IMR-90 (cell line): ENCODE measurements at regions not wholly inside any gene's neighbourhood (a gene's known extent, or its start where the extent isn't known, plus 50 kb on each side); places are given as distances from the start of the nearest gene placed in this dataset.
A peak's percentile ranks its signal among the peaks of the same experiment; 100 is the strongest.

Source experiments
- ATAC-seq: fragments of 200-7000 bp; cut with Tn5 transposase; 2 replicates; pipeline ENCODE4 v1.9.1; 2020; ENCODE audit warnings: low read depth, mild to moderate bottlenecking, moderate library complexity
- BruUV-seq: library from RNA; stranded (reverse); fragments of 400-500 nt; replicated peaks from 2 replicates; lab custom pipeline; 2021; lab: Mats Ljungman, UMichigan
- CTCF ChIA-PET: fragments of 300-600 bp; formaldehyde crosslinking; extraction: SDS; loops from one replicate; lab custom pipeline; 2021; ENCODE audit warnings: antibody characterized with exemption; lab: Yijun Ruan, JAX
- POLR2A ChIA-PET: fragments of 300-600 bp; sonication (Branson Sonifier 250); formaldehyde crosslinking; loops from one replicate; lab custom pipeline; 2022; ENCODE audit warnings: antibody characterized with exemption; ENCODE audit not compliant: unreplicated experiment; lab: Charles Lee
- DNase-seq: peaks from one replicate; pipeline ENCODE4 v3.0.0; 2013
- H2AFZ ChIP-seq: replicated peaks from 2 replicates; pipeline ENCODE3; 2013; ENCODE audit warnings: low read length, mild to moderate bottlenecking; ENCODE audit not compliant: poor library complexity
- H2AK5ac ChIP-seq: 2 replicates; pipeline ENCODE4 v1.6.1; 2013; ENCODE audit warnings: low read depth, low read length, inconsistent platforms
- H2AK9ac ChIP-seq: replicated peaks from 2 replicates; pipeline ENCODE3; 2013; ENCODE audit warnings: mild to moderate bottlenecking, low read depth, low read length, moderate library complexity; ENCODE audit not compliant: poor library complexity
- H2BK120ac ChIP-seq: 2 replicates; pipeline ENCODE4 v1.6.1; 2013; ENCODE audit warnings: low read depth, low read length, inconsistent platforms
- H2BK15ac ChIP-seq: 3 replicates; pipeline ENCODE4 v1.6.1; 2013; ENCODE audit warnings: low read depth, low read length, inconsistent platforms
- H2BK20ac ChIP-seq: 2 replicates; pipeline ENCODE4 v1.6.1; 2013; ENCODE audit warnings: low read depth, mild to moderate bottlenecking, inconsistent platforms, low read length, moderate library complexity
- H2BK5ac ChIP-seq: 2 replicates; pipeline ENCODE4 v1.6.1; 2013; ENCODE audit warnings: mild to moderate bottlenecking, low read depth, low read length, inconsistent platforms; ENCODE audit not compliant: poor library complexity, severe bottlenecking
- H3K14ac ChIP-seq: replicated peaks from 2 replicates; pipeline ENCODE4 v1.6.1; 2013; ENCODE audit warnings: low read depth, low read length, inconsistent platforms
- H3K18ac ChIP-seq: 2 replicates; pipeline ENCODE4 v1.6.1; 2013; ENCODE audit warnings: low read depth, low read length, control low read depth
- H3K23ac ChIP-seq: 2 replicates; pipeline ENCODE4 v1.6.1; 2013; ENCODE audit warnings: low read depth, low read length, inconsistent platforms
- H3K27ac ChIP-seq: 2 replicates; pipeline ENCODE4 v1.5.1; 2013; ENCODE audit warnings: mild to moderate bottlenecking, control low read depth, low read length; ENCODE audit not compliant: insufficient read depth
- H3K27me3 ChIP-seq: 2 replicates; pipeline ENCODE4 v1.6.1; 2013; ENCODE audit warnings: low read length; ENCODE audit not compliant: control insufficient read depth, insufficient read depth
- H3K36me3 ChIP-seq: 2 replicates; pipeline ENCODE4 v1.6.1; 2013; ENCODE audit warnings: low read length, mixed read lengths; ENCODE audit not compliant: control insufficient read depth, insufficient read depth
- H3K4ac ChIP-seq: 2 replicates; pipeline ENCODE4 v1.6.1; 2013; ENCODE audit warnings: low read depth, low read length, inconsistent platforms
- H3K4me1 ChIP-seq: 2 replicates; pipeline ENCODE4 v1.6.1; 2013; ENCODE audit warnings: low read length, mixed read lengths; ENCODE audit not compliant: control insufficient read depth, insufficient read depth
- H3K4me2 ChIP-seq: 2 replicates; pipeline ENCODE4 v1.6.1; 2013; ENCODE audit warnings: low read depth, mild to moderate bottlenecking, control low read depth, low read length, moderate library complexity
- H3K4me3 ChIP-seq: 2 replicates; pipeline ENCODE4 v1.5.1; 2013; ENCODE audit warnings: low read depth, mild to moderate bottlenecking, control low read depth, low read length, moderate library complexity; ENCODE audit not compliant: insufficient read depth
- H3K56ac ChIP-seq: 2 replicates; pipeline ENCODE4 v1.6.1; 2013; ENCODE audit warnings: low read length, inconsistent platforms; ENCODE audit not compliant: insufficient read depth; ENCODE audit errors: extremely low read depth
- H3K79me1 ChIP-seq, 2 experiments: 2 replicates each; pipeline ENCODE4 v1.6.1; 2013; ENCODE audit warnings: low read length in 2 of 2, inconsistent platforms in 1 of 2, low read depth in 1 of 2
- H3K9ac ChIP-seq: 2 replicates; pipeline ENCODE4 v1.6.1; 2013; ENCODE audit warnings: low read depth, low read length, control low read depth
- H3K9me1 ChIP-seq: 2 replicates; pipeline ENCODE4 v1.6.1; 2013; ENCODE audit warnings: low read length, inconsistent platforms; ENCODE audit not compliant: insufficient read depth
- H3K9me3 ChIP-seq: 2 replicates; pipeline ENCODE4 v1.6.1; 2013; ENCODE audit warnings: low read length; ENCODE audit not compliant: control insufficient read depth, insufficient read depth
- H4K20me1 ChIP-seq: 2 replicates; pipeline ENCODE4 v1.6.1; 2013; ENCODE audit warnings: low read length, inconsistent platforms; ENCODE audit not compliant: insufficient read depth
- H4K5ac ChIP-seq: 2 replicates; pipeline ENCODE4 v1.6.1; 2013; ENCODE audit warnings: mild to moderate bottlenecking, low read depth, low read length, control low read depth
- H4K8ac ChIP-seq, 2 experiments: 2 replicates each; pipeline ENCODE4 v1.6.1; 2013; ENCODE audit warnings: low read depth in 2 of 2, low read length in 2 of 2, control low read depth in 1 of 2, inconsistent platforms in 1 of 2
- H4K91ac ChIP-seq: 2 replicates; pipeline ENCODE4 v1.6.1; 2013; ENCODE audit warnings: low read depth, low read length, inconsistent platforms; ENCODE audit not compliant: insufficient read depth
- BHLHE40 ChIP-seq: fragments of 150-350 bp; IDR thresholded peaks from 2 replicates; pipeline ENCODE4 v1.6.1; 2016; ENCODE audit warnings: mild to moderate bottlenecking, low read depth, low read length
- CEBPB ChIP-seq: IDR thresholded peaks from 2 replicates; pipeline ENCODE4 v1.6.1; 2012; ENCODE audit warnings: low read depth, low read length, improper control_type of control experiment
- CHD1 ChIP-seq: IDR thresholded peaks from 2 replicates; pipeline ENCODE4 v1.6.1; 2012; ENCODE audit warnings: low read depth, low read length, improper control_type of control experiment
- CTCF ChIP-seq: conservative IDR thresholded peaks from 2 replicates; pipeline ENCODE4 v1.5.1; 2012; ENCODE audit warnings: mild to moderate bottlenecking, low read depth, low read length, improper control_type of control experiment
- FOS ChIP-seq: fragments of 150-350 bp; IDR thresholded peaks from 2 replicates; pipeline ENCODE4 v1.6.1; 2016; ENCODE audit warnings: low read depth, low read length
- MAFK ChIP-seq: IDR thresholded peaks from 2 replicates; pipeline ENCODE4 v1.6.1; 2012; ENCODE audit warnings: low read depth, low read length, improper control_type of control experiment
- MAZ ChIP-seq: IDR thresholded peaks from 2 replicates; pipeline ENCODE4 v1.6.1; 2012; ENCODE audit warnings: low read depth, mild to moderate bottlenecking, low read length, improper control_type of control experiment, moderate library complexity, borderline replicate concordance
- MXI1 ChIP-seq: IDR thresholded peaks from 2 replicates; pipeline ENCODE4 v1.6.1; 2012; ENCODE audit warnings: low read depth, mild to moderate bottlenecking, low read length, moderate library complexity, borderline replicate concordance
- NFE2L2 ChIP-seq: fragments of 150-350 bp; IDR thresholded peaks from 2 replicates; pipeline ENCODE4 v1.6.1; 2016; ENCODE audit warnings: low read depth, mild to moderate bottlenecking, low read length
- POLR2A ChIP-seq: IDR thresholded peaks from 2 replicates; pipeline ENCODE4 v1.6.1; 2012; ENCODE audit warnings: mild to moderate bottlenecking, low read depth, low read length
- RAD21 ChIP-seq: IDR thresholded peaks from 2 replicates; pipeline ENCODE4 v1.6.1; 2012; ENCODE audit warnings: low read length, improper control_type of control experiment
- RFX5 ChIP-seq: IDR thresholded peaks from 2 replicates; pipeline ENCODE4 v1.8.0; 2012; ENCODE audit warnings: low read depth, mild to moderate bottlenecking, low read length, moderate library complexity
- SMC3 ChIP-seq: fragments of 150-350 bp; IDR thresholded peaks from 2 replicates; pipeline ENCODE4 v1.6.1; 2016; ENCODE audit warnings: low read depth, mild to moderate bottlenecking, antibody characterized with exemption, low read length, moderate library complexity
- WGBS, 2 experiments: methylation state at CpG; one replicate each; pipeline versions ENCODE4 v1.1.5 to v1.1.7; 2013; ENCODE audit warnings: missing lambda C conversion rate in 2 of 2; ENCODE audit not compliant: insufficient read length in 1 of 2; ENCODE audit errors: extremely low coverage in 2 of 2; 5-methylcytosine and 5-hydroxymethylcytosine counted together
- dilution Hi-C: fragments of 300-500 bp; cut with HindIII; formaldehyde crosslinking; loops from one replicate; pipeline ENCODE4 v1.14.3; 2018; ENCODE audit warnings: low sequenced_read_pairs; ENCODE audit not compliant: unreplicated experiment
- in situ Hi-C: fragments of 300-500 bp; cut with MboI; formaldehyde crosslinking; loops from 3 replicates; pipeline ENCODE4 v1.14.3; 2019; ENCODE audit warnings: low sequenced_read_pairs, inconsistent platforms, mixed read lengths
- intact Hi-C: fragments of 100-400 bp; cut with micrococcal nuclease; formaldehyde crosslinking; loops from 2 replicates; pipeline ENCODE4 v1.10.0; 2022
- TF ChIP-seq, protein P1 (sequence below): fragments of 150-350 bp; IDR thresholded peaks from 2 replicates; pipeline ENCODE4 v1.6.1; 2017; ENCODE audit warnings: mild to moderate bottlenecking, antibody characterized with exemption, low read length, low read depth
- TF ChIP-seq, protein P2 (sequence below): fragments of 150-350 bp; IDR thresholded peaks from 2 replicates; pipeline ENCODE4 v1.6.1; 2016; ENCODE audit warnings: low read depth, mild to moderate bottlenecking, low read length, moderate library complexity, borderline replicate concordance

- H2AFZ ChIP-seq: no peak overlapping the region
- dilution Hi-C loops (no loop called here), intact Hi-C loops (no loop called here), in situ Hi-C loops (no loop called here)
- no peak overlapping the region for H3K4me2 ChIP-seq
- H3K36me3 ChIP-seq: no peaks in the 10 kb centered on the region
- no peak overlapping the region for H2BK5ac ChIP-seq
- no peak overlapping the region for H3K27ac ChIP-seq
- no peaks in the 10 kb centered on the region for H3K79me1 ChIP-seq
- no peak overlapping the region for H2AK5ac ChIP-seq
- no peak overlapping the region for H3K9ac ChIP-seq
- no peaks in the 10 kb centered on the region for H4K20me1 ChIP-seq
- no peak overlapping the region for H2AK9ac ChIP-seq
- no peak overlapping the region for H2BK20ac ChIP-seq
- WGBS, 2 experiments: 100% methylated on average over 2 of the region's 5 CpGs; no CpG with 5 or more reads in 1 of the 2 experiments
- H3K27me3 ChIP-seq: no peaks in the 10 kb centered on the region
- H4K8ac ChIP-seq: no peak overlapping the region
- H3K4me3 ChIP-seq: no peak overlapping the region
- no peaks in the 10 kb centered on the region for H3K4me1 ChIP-seq
- DNase-seq (peak; percentile 39), ATAC-seq (no peak)
- no peak overlapping the region for H3K56ac ChIP-seq
- H3K14ac ChIP-seq: no peak overlapping the region
- H3K9me1 ChIP-seq: no peaks in the 10 kb centered on the region
- H2BK120ac ChIP-seq: no peak overlapping the region
- H2BK15ac ChIP-seq: no peak overlapping the region
- no peak overlapping the region for H3K23ac ChIP-seq
- TF ChIP-seq, protein P1, sequence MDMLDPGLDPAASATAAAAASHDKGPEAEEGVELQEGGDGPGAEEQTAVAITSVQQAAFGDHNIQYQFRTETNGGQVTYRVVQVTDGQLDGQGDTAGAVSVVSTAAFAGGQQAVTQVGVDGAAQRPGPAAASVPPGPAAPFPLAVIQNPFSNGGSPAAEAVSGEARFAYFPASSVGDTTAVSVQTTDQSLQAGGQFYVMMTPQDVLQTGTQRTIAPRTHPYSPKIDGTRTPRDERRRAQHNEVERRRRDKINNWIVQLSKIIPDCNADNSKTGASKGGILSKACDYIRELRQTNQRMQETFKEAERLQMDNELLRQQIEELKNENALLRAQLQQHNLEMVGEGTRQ: no peak
- TF ChIP-seq MAZ (no peak), RAD21 (no peak), BHLHE40 (no peak), CEBPB (no peak), MXI1 (no peak), CTCF (no peak), RFX5 (no peak), NFE2L2 (no peak), SMC3 (no peak), MAFK (no peak), CHD1 (no peak), POLR2A (no peak), FOS (no peak)
- TF ChIP-seq, protein P2, sequence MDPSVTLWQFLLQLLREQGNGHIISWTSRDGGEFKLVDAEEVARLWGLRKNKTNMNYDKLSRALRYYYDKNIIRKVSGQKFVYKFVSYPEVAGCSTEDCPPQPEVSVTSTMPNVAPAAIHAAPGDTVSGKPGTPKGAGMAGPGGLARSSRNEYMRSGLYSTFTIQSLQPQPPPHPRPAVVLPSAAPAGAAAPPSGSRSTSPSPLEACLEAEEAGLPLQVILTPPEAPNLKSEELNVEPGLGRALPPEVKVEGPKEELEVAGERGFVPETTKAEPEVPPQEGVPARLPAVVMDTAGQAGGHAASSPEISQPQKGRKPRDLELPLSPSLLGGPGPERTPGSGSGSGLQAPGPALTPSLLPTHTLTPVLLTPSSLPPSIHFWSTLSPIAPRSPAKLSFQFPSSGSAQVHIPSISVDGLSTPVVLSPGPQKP: no peak
- H3K4ac ChIP-seq: no peak overlapping the region
- H4K91ac ChIP-seq: no peak overlapping the region
- ChIA-PET POLR2A (no interaction called here), CTCF (no interaction called here)
- BruUV-seq: no TSS peak
- H3K18ac ChIP-seq: no peak overlapping the region
- H3K9me3 ChIP-seq: peaks cover 2% of the 10 kb centered on the region; the same call in 1 of the 2 replicates
- H4K5ac ChIP-seq: no peak overlapping the region
Observed at GRCh38 chr10:30166929-30167328, 107.5 kb upstream of the JCAD start.
